ENCODE measurements at regions not wholly inside any gene's neighbourhood (a gene's known extent, or its start where the extent isn't known, plus 50 kb on each side); places are given as distances from the start of the nearest gene placed in this dataset.
"Not testable (repeated sequence)": the region's sequence is repeated elsewhere in the genome, so short reads cannot be mapped to it uniquely, and the experiment has no call there.

GRCh38 chr2:142649581-142649980 lies 227.9 kb upstream of the KYNU start:
- DNase-seq (ENCODE audit: low read depth in 2 of 2): no peak

GRCh38 chr2:142642650-142643049 lies 234.8 kb upstream of the KYNU start:
- no peak for DNase-seq (ENCODE audit: low read depth in 2 of 2)

GRCh38 chr2:142629193-142629592 lies 248.3 kb upstream of the KYNU start:
- DNase-seq (ENCODE audit: low read depth in 2 of 2): no peak

- no peak for DNase-seq (ENCODE audit: low read depth in 2 of 2)
Measured at GRCh38 chr2:142621287-142621686, 256.2 kb upstream of the KYNU start.

- DNase-seq (ENCODE audit: low read depth in 2 of 2): no peak
Measured at GRCh38 chr2:142617461-142617860, 260.0 kb upstream of the KYNU start.

GRCh38 chr2:142615876-142616275 lies 261.6 kb upstream of the KYNU start:
- DNase-seq (ENCODE audit: low read depth in 2 of 2): no peak

- not testable (repeated sequence) for DNase-seq (ENCODE audit: low read depth in 2 of 2)
Measured at GRCh38 chr2:142613193-142613592, 264.3 kb upstream of the KYNU start.

GRCh38 chr2:142605421-142605820 lies 272.0 kb upstream of the KYNU start:
- DNase-seq (ENCODE audit: low read depth in 2 of 2): no peak

- no peak for DNase-seq (ENCODE audit: low read depth in 2 of 2)
Measured at GRCh38 chr2:142603759-142604158, 273.7 kb upstream of the KYNU start.

GRCh38 chr2:142602418-142602989 lies 275.0 kb upstream of the KYNU start:
- no peak for DNase-seq (ENCODE audit: low read depth in 2 of 2)

GRCh38 chr2:142601794-142602193 lies 275.7 kb upstream of the KYNU start:
- no peak for DNase-seq (ENCODE audit: low read depth in 2 of 2)

- no peak for DNase-seq (ENCODE audit: low read depth in 2 of 2)
Measured at GRCh38 chr2:142599504-142599903, 278.0 kb upstream of the KYNU start.

- DNase-seq (ENCODE audit: low read depth in 2 of 2): no peak
Measured at GRCh38 chr2:142598846-142599245, 278.6 kb upstream of the KYNU start.

GRCh38 chr2:142596334-142597088 lies 281.0 kb upstream of the KYNU start:
- DNase-seq (ENCODE audit: low read depth in 2 of 2): no peak

GRCh38 chr2:142594935-142595334 lies 282.5 kb upstream of the KYNU start:
- DNase-seq (ENCODE audit: low read depth in 2 of 2): no peak

GRCh38 chr2:142592171-142592570 lies 285.3 kb upstream of the KYNU start:
- DNase-seq (ENCODE audit: low read depth in 2 of 2): no peak

- DNase-seq (ENCODE audit: low read depth in 2 of 2): no peak
Measured at GRCh38 chr2:142591420-142591819, 286.0 kb upstream of the KYNU start.

GRCh38 chr2:142588269-142588668 lies 289.2 kb upstream of the KYNU start:
- no peak for DNase-seq (ENCODE audit: low read depth in 2 of 2)

- DNase-seq (ENCODE audit: low read depth in 2 of 2): no peak
Measured at GRCh38 chr2:142586693-142587580, 290.5 kb upstream of the KYNU start.

- DNase-seq (ENCODE audit: low read depth in 2 of 2): no peak
Measured at GRCh38 chr2:142585785-142586184, 291.7 kb upstream of the KYNU start.

- no peak for DNase-seq (ENCODE audit: low read depth in 2 of 2)
Measured at GRCh38 chr2:142582317-142582716, 295.1 kb upstream of the KYNU start.

GRCh38 chr2:142581491-142581890 lies 296.0 kb upstream of the KYNU start:
- DNase-seq (ENCODE audit: low read depth in 2 of 2): no peak

- DNase-seq (ENCODE audit: low read depth in 2 of 2): no peak
Measured at GRCh38 chr2:142580691-142581090, 296.8 kb upstream of the KYNU start.

All from fibroblast of skin of left quadriceps (primary cell).